ENCODE measurements at regions not wholly inside any gene's neighbourhood (a gene's known extent, or its start where the extent isn't known, plus 50 kb on each side); places are given as distances from the start of the nearest gene placed in this dataset.

- TF ChIP-seq CTCF (conservative IDR thresholded peaks at IDR 0.05) = no peak
- no peak for TF ChIP-seq EZH2 (IDR thresholded peaks at IDR 0.05; ENCODE audit: low read depth)
Measured at GRCh38 chr2:58427572-58428095, 186.5 kb upstream of the FANCL start.

All from PC-9 (cell line).